LoVo (cell line): ENCODE measurements at regions not wholly inside any gene's neighbourhood (a gene's known extent, or its start where the extent isn't known, plus 50 kb on each side); places are given as distances from the start of the nearest gene placed in this dataset.
"Not testable (repeated sequence)": the region's sequence is repeated elsewhere in the genome, so short reads cannot be mapped to it uniquely, and the experiment has no call there.

Experiments used
- DNase-seq: peaks from one replicate; pipeline ENCODE4 v3.0.0-alpha.2; 2016; ENCODE audit warnings: low spot score

DNA sequence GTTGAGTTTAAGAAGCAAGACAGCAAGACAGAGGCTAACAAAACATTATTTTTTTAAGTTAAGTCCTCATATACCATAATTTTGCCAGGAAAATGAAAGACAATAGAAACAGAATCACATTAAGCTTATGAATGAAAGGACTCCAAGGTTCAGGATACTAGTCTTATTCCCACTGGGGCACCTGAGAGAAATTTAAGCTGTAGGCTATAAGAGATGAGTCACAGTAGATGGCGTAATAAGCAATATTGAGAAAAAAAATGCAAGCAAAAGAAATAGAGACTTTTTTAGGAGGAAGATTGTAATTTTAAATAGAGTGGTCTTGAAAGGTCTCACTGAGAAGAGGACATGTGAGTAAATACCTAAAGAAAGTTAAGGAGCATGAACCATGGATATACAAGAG, 57.1 kb upstream of the KIF2B start:
- DNase-seq: no peak

DNA sequence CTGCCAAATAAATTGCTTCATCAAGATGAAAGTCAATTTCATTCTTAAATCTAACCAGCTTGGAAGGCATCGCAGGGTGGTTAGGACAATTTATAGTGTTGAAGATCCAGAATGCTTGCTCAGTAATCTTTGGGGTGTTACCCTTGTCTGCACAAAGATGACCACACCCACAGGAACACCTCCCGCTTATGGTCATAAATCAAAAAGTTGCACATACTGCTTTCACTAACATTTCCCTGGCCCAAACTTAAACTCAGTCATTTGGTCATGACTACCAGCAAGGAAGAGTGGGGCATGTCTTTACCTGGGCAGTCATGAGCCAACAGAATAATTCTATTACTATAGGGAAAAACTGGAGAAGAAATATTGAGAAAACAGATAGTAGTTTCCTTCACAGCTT, 57.6 kb upstream of the KIF2B start:
- DNase-seq: no peak

DNA sequence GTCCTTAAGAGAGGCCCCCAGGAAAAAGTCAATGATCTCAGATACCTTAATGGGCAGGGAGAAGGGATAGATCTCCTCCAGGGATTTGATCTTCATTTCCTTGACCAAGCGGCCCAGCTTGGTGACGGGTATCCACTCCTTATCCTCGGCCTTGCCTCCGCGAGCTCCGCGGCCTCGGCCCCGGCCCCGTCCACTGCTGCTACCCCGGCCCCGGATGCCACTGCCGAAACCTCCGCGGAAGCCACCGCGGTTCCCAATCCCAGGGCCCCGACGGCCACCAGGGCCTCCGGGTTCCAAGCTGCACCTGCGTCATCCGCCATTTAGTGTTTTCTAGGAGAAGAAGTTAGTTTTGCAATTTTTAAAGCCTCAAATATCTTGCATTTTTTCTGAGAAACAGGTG, 65.2 kb upstream of the KIF2B start:
- no peak for DNase-seq

DNA sequence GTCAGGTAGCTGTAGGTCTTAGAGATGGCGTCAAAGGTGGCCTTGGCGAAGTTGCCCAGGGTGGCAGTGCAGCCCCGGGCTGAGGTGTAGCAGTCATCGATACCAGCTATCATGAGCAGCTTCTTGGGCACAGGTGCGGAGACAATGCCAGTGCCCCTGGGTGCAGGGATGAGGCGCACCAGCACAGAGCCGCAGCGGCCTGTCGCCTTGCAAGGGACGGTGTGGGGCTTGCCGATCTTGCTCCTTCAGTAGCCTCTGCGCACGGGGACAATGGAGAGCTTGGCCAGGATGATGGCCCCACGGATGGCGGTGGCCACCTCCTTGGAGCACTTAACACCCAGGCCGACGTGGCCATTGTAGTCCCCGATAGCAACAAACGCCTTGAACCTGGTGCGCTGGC, 65.6 kb upstream of the KIF2B start:
- not testable (repeated sequence) for DNase-seq

DNA sequence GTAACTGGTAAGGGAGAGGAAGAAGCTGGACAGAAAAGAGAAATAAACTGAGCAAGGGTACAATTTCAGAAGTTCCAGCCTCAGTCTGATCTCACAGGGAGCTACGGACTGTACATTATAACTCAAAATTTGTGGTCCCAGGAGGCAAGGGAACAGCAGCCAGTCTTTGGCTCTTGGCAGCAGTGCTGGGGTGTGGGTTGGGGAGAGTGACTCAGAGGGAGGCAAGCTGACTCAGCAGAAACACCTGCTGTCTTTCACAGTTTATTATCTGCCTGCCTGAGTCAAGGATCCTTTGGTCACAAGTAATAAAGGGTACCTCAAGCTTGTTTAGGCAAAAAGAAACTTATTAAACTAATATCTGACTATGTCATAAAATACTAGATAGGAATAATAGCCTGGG, 73.5 kb upstream of the KIF2B start:
- no peak for DNase-seq

DNA sequence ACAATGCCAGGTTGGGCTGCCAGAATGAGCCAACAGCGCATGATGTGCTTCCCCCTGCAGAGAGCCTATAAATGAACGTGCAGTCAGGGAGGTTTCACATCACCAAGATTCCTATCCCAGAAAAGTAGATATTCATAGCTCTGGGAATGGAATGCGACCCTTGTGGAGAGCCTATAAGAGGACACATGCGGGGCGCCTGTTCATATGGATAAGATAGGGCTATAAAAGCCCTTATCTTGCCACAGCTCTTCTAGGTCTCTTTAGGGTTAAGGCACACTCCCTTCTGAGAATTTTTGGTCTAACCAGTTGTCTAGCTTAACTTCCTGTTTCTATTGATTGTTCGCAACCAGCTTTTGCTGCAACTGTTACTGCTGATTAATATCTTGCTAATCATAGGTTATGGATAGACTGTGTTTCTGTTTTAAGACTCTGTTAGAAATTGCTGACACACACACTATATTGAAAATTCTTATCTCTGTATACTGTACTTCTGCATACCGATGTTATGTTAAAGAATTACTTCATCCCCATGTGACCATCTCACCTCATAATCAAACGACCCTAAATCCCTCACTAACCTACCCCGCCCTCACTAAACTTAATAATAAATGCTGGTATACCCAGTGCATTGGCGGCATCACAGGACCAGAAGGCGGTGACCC, 74.4 kb upstream of the KIF2B start:
- not testable (repeated sequence) for DNase-seq

DNA sequence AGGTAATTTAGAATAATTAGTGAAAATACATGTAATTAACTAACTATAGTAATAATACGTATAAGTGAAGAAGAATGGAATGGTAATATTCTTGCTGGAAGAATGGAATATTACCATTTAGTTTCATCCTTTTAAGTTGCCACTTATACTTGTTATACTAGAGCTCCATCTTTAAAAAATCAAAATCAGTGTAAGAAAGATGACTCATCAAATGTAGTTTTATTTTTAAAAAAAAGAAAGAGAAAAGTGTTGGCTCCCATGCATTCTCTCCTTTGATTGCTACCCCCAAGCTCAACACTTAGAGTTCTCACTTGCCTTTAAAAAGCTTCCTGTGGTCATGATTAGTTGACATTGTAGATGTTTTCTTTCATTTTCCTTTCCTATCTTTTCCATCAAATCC, 82.4 kb upstream of the KIF2B start:
- no peak for DNase-seq

DNA sequence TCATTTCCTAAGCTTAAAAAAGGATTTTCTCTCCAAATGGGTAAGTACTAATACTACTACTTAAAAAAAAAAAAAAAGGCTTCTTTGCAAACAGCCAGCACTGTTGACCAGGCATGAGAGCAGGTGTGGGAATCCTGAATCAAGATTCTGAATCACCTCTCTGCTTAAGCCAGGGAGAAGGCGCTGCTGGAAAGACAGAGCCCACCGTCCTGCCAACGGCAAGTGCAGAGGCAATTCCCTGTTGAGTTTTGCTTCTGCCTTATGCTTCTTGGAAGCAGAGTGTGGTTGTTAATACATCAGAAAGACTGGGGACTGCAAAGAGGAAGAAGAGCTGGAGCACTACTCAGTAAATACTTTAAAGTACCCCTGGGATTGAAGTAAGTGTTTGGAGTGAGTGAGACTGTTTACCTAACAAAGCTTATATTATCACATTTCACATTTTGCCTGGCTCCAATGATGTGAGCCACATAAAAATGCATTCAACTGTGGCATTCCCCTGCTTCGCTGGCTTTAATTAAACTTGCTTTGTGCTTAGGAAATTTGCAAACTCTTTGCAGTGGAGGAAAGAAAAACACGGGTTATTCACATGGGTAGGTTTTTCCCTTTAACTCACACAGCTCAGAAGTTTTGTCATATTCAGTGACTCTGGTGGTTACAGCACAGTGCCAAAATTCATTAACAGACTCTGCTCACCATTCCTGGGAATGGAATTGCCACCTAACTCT, 86.0 kb upstream of the KIF2B start:
- no peak for DNase-seq

DNA sequence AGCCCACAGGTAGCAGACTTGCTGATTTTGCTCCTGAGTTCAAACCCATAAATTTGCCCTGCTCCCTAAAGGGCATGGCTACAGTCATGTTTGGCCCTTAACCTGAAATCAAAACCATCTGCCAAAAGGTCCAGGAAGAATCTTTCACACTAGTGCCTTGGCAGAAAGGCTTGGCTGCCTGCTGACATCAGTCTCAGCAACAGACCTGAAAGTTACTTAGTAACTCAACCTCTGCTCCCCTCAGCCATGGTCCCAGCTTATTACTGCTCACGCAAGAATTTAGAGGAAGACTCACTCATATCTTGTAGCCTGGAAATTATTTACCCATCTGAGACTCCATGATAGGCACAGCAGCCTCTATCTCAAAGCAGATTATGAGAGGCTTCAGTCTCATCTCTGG, 98.0 kb upstream of the KIF2B start:
- no peak for DNase-seq

DNA sequence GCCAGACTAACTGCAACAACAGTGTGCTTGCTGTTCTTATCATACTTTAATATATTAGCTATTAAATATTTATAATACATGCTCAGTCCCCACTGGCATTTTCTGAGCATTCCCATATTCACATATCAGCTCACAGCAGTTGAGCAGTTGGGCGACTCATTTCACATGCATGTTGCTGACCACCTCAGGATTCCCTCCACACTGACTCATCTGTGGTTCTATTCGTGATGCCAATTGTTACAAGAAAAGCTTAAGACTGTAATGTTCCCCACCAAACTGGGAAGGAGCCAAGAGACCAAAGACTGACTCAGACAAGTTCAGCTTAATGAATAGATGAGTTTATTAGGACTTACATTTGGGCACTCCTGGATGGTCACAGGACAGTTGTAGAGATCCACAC, 100.3 kb upstream of the KIF2B start:
- no peak for DNase-seq

DNA sequence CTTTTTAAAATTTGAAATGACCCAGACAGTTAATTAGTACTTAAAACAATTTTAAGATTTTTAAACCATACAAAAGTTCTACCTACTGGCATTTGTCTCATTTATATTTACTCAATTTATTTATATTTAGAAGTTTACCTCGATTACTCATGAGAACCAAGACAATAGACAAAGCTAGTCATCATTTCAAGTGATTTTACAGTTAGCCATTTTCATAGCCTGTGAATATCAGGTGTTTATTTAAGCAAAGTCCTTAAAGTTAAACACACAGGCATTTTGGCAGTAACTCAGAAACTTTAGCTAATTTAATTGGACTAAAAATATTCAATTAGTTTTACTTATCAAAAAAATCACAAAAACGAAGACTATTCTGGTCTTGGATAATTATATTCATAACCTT, 101.6 kb upstream of the KIF2B start:
- no peak for DNase-seq

DNA sequence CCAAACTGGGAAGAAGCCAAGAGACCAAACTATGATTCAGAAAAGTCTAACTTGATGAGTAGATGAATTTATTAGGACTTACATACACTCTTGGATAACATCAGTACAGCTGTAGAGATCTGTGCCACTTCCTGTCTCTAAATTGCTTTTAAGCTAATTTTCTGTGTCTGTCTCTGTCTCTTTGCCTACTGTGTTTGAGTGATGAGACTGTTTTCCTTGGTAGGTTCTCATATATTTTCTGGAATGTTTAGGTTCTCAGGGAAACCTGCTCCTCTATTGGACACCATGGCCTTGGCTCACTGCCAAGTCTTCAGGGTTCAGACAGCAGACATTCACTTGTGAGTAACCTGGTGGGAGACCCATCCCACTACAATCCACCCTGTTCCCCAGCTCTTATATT, 103.5 kb upstream of the KIF2B start:
- DNase-seq: no peak

DNA sequence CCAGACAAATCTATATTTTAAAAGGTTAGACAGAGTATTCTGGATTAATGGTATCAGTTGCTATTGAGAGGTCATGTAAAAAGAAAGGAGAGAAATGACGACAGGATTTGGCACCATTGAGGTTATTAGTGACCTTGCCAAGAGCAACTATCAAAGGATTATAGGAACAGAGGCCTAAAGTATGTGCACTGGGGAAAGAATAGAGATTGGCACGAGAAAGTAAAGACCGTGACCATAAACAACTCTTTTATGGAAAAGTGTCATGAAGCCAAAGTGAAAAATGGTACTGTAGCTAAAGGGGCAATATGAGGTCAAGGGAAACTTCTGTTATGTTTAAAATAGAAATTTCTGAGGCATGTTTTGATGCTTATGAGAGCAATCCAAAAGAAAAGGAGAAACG, 115.2 kb upstream of the KIF2B start:
- DNase-seq: no peak

DNA sequence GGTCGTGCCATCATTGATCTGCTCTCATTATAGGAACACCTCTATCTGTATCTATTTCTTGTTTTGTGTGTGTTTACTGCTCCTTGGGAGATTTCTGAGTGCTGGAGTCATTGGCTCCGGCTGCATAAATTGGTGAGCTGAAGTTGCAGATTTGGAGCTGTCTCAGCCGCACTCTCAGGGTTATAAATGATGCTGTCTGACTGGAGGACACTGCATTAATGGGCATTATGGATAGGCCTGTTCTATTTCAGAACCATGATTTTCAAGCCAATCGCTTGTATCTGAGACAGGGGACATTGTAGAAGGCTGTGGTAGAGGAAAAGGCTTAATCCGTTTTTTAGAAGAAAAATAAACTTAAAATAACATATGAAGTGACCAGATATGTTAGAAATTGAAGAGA, 126.4 kb upstream of the KIF2B start:
- no peak for DNase-seq

DNA sequence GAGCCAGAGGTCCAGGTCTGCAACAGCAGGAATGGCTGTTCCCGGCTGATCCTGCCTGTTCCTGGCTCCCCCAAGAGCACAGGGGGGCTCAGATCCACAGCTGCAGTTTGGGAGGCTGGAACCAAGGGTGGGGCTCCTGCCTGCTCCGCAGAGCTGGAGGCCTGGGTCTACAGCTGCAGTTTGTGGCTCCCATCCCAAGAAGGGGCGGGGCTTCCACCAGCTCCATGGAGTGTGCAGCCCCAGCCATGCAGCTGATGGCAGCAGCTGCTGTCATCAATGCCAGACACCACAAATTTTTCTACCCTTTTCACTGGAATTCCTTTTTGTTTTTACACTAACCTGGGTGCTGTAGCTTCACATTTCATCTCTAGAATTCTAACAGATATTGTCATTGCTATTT, 135.4 kb upstream of the KIF2B start:
- DNase-seq: no peak

DNA sequence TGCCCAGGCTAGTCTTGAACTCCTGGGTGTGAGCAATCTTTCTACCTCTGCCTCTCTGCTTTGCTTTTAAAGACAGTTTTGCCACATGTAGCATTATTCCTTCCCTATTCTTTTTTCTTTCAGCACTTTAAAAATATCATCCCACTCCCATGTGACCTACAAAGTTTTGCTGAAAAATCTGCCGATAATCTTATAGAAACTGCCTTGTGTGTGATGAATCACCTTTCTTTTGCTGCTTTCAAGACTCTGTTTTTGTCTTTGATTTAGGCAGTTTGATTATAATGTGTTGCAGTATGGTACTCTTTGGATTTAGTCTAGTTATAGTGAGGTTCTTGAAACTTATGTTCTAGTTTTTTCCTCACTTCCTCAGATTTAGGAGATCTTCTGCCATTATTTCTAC, 142.0 kb upstream of the KIF2B start:
- DNase-seq: no peak

DNA sequence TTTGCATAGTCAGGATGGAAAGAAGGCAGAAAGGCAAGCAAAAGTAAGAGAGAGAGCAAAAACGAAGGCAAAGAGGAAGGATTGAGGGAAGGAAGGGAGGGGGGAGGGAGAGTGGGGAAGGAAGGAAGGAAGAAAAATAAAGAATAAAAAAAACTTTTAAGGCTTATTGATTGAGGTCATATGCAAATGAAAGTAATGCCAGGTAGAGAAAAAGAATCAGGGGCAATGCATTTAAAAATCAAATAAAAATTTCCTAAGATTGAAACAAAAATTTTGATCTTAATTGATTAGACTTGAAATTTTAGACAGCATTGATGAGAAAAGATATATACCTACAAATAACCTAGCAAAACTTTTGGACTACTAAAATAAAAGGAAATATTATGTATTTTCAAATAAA, 153.9 kb upstream of the KIF2B start:
- DNase-seq: no peak

DNA sequence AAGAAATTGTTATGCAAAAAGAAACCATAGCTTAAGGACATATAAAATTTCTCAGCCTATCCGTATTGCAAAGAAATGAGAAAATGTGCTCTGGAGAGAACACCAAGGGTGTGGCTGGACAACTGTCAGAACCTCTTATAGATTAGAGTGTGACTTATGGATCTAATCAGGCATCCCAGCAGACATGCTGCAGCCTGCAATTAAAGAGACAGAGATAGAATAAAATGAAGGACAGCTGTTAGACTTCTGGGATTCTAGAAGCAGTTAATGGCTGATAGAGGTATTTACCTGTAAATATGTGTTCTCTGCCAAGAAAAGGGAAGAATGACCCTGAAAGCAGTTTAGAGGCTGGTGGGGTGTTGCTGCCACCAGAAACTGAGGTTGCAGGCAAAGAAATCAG, 160.1 kb upstream of the KIF2B start:
- no peak for DNase-seq

DNA sequence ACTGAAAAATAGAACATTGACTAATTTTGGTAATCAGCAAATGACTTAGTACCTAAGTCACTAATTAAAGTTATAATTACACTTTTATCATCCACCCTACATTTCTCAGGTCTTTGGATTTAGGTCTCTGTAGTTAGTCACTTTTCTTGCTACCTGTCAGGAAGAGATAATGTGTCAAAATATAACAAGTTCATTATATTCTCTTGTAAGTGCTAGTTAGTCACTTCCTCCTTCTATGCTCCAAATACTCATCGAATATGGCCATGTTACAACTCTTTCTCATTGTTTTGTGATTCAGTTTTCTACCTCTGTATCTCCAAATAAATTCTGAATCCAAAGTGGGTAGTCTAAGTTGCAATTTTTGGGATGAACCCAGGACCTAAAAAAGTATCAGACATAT, 163.5 kb upstream of the KIF2B start:
- no peak for DNase-seq

DNA sequence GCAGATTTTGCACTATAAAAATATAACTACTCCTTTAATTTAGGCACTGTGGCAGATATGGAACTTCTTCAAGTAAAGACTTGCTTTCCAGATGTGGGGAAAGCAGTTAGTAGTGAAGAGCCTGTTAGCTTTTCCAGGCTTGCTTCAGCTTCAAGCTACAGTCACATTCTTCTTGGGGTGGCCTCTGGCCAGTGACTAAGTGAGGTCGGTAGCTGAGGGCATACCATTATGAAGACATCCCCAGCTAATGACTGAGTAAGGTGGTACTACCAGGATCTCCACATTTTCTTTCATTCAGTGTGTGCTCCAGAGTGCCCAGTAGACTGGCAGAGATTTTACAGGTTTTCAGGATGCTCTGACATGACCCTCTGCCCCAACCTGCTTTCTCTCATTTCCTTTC, 167.1 kb upstream of the KIF2B start:
- DNase-seq: no peak

DNA sequence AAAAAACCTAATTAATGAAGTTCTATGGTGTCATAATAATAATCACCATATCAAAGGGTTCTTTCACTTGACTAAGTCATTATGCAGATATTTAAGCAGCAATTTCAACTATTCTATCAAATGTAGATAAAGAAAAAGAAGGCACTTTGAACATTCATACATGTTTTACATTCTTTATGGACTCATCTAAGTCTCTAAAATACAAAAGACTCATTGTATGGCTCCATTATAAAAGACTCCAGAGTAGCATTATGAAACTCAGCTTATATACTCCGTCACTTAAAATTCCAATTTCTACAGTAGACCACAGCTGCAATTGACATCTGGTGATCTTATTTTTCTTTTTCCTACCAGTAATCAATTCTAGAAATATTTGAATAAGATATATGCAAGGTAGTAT, 173.5 kb upstream of the KIF2B start:
- DNase-seq: no peak

DNA sequence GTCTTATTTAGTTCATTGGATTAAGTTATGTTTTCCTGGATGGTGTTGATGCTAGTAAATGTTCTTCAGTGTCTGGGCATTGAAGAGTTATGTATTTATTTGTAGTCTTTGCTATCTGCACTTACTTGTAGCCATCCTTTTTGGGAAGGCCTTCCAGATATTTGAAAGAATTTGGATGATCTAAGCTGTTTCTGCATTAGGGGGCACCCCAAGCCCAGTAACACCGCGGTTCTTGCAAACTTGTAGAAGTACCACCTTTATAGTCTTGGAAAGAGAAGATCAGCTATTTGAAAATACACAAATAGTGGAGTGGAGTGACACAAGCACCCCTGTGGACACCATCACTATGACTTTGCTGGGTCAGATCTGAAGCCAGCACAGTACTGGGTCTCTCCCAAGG, 175.9 kb upstream of the KIF2B start:
- no peak for DNase-seq

DNA sequence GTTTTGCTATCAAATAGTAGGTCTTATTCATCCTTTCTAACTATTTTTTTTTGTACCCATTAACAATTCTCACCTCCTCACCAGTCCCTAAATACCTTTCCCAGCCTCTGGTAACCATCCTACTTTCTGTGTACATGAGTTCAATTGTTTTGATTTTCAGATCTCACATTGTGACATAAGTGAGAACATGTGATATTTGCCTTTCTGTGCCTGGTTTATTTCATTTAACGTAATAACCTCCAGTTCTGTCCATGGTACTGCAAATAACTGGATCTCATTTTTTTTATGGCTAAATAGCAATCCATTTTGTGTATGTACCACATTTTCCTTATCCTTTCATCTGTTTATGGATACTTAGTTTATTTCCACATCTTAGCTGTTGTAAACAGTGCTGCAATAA, 181.9 kb upstream of the KIF2B start:
- DNase-seq: no peak

DNA sequence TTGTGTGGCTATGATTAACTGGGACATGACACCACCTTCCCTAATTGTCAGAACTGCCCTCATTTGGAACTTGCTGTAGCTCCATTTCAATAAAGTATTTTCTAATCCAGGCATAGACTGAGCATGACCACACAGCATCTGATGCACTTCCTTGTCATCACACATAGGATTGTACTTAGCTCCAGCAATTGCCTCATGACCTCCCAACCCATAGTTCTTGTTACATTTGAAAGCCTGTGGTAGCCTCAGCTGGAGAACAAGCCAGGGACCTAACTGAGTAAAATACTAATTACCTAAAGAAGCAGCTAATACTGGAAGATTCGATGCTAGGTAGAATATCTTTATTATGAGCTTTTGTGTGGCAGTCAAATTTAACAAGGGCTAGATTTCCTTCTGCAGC, 187.3 kb upstream of the KIF2B start:
- DNase-seq: no peak
